NCI-H1417 (cell line): ENCODE measurements at regions not wholly inside any gene's neighbourhood (a gene's known extent, or its start where the extent isn't known, plus 50 kb on each side); places are given as distances from the start of the nearest gene placed in this dataset.
"Not testable (repeated sequence)": the region's sequence is repeated elsewhere in the genome, so short reads cannot be mapped to it uniquely, and the experiment has no call there.

Experiments
- DNase-seq, 3 experiments: peaks; one replicate each; lab custom pipeline; 2025; lab: John Stamatoyannopoulos, UW

DNA sequence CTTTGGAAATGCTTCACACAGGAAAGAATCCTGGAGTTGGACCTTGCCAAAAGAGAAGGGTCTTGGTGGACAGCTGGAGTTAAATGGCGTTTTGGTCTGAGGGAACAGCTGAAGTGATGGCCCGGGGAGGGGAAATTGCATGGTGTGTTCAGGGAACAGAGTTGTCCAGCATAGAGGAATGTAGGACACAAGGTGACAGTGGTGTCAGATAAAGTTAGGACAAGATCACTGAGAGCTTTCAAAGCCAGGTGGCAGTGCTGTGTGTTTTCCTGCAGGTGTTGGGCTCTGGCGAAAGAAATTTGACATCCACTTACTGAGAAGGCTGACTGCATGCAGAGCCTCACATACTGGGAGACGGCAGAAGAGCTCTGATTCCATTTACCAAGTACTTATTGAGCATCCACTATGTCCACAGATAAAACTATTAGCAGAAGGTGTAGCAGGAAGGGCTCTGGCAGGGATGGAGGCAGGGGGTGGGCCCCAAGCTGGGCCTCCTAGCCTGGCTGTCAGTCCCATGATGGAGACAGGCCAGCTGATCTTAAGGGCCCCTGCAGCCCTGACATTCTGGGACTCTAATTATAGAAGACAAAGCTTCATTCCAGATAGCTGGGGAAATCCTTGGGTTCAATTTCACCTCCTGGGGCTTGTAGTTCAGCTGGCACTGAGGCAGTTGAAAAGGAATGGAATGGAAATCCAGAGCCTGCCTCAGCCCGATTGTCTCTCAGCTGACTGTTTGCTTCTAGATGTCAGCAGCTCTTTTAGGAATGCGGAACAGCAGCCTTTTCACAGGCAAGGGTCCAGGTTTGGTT lies 150.2 kb upstream of the MAMLD1 start:
- DNase-seq = no peak

DNA sequence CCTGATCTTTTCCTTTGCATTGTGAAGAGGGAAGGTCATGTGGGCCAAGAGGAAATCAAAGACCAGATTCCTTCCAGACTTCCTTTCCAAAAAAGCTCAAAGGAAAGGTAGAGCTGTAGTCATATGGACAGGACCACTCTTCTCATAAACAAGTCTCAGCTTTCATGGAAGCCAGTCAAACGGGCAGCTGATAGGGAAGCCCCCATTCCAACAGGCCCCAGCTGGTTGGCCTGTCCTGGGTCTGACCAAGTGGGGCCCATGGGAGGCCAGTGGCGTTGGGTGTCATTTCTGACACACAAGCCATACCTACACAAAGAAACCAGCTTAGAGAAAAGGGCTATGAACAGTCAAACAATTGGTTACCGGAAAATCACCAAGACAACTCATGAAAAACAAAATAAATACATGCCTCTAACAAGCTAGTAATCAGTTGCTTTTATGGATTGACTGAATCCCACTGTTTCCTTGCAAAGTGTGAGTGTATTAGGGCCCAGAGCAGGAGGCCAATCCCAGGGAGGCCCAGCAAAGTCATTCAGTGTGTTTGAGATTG lies 149.6 kb upstream of the MAMLD1 start:
- DNase-seq = no peak

DNA sequence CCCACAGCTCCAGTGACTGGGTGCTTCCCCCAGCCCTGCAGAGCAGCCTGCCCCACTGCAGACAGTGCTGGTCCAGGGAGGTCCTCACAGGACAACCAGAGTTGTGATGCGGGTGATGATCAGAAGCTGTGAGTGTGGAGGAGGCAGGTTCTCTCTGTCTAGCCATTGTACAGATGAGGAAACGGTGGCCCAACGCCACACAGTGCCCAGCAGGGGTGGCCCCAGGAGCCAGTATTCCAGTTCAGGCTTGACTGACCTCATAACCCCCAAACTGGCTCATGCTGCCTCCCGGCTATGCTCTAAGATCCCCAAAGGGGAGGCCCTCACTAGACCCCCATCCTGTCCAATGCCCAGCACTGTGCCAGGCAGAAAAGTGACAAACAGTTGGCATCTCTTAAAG lies 147.1 kb upstream of the MAMLD1 start:
- not testable (repeated sequence) for DNase-seq

DNA sequence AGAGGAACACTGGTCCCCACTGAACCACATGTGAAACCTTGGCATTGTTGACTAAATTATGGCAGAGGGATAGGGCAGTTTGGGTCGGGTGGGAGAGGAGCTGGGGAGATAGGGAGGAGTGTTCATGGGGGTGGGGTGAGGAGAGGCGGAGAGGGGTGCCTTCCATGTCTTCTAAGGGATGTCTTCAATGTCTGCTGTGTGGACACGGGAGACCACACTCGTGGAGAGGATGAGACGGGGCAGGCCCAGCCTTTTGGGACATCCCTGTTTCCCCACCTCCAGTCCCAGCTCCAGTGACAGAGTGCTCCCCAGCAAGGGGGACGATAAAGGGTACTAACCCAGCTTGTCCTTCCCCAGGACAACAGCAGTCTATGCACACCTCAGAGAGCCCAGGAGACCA lies 146.4 kb upstream of the MAMLD1 start:
- no peak for DNase-seq

DNA sequence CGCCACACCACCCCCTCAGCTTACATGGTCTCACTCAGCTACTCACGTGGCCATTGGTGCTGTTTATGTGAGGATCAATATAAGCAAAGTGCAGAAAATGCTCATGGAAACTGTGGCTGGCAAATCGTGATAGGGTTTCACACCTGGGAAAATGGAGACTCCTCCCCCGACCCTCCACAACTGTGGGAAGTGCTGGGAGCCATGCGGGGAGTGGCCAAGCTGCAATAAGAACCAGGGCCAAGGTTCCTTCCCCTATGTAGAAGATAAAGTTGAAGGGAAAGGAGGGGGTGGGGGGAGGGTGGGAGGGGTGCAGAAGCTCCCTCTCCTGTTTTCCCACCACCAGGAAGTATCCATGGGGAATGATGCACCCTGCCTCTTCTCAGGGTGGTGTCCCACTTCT lies 145.5 kb upstream of the MAMLD1 start:
- DNase-seq = no peak

DNA sequence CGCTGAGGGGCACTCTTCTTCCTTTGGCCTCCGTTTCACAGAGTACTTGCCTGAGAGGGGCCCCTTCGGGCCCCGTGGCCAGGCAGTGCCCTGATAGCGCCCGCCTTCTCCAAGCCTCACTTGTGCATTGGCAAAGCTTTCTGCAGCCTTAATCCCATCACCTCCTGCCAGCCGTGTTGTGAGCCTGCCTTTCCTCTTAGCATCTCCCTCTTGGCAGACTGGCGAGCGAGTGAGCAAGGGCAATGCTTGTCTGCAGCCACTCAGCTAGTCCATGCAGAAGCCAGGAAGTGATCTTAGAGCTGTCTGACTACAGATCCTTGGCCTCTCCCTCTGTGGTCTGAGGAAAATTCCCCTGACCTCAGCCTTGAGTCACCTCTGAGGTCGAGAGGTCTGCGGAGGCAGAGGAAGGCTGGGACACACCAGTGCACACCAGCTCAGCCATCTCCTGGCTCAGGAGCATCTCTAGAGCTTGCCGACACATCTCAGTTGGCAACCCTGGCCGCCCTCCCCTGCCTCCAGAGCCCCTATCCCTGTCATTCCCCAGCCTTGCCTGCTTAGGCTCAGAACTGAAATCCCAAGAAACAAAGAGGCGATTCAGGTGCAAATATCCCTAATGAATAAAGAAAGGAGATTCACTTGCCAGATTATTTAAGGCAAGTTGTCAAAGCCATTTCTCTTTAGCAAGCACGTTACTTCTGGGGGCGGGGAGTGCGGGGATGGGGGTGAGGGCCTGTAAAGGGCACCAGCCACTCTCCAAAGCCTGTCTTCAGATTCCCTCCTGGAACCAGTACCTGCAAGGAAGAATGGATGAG lies 143.5 kb upstream of the MAMLD1 start:
- no peak for DNase-seq

DNA sequence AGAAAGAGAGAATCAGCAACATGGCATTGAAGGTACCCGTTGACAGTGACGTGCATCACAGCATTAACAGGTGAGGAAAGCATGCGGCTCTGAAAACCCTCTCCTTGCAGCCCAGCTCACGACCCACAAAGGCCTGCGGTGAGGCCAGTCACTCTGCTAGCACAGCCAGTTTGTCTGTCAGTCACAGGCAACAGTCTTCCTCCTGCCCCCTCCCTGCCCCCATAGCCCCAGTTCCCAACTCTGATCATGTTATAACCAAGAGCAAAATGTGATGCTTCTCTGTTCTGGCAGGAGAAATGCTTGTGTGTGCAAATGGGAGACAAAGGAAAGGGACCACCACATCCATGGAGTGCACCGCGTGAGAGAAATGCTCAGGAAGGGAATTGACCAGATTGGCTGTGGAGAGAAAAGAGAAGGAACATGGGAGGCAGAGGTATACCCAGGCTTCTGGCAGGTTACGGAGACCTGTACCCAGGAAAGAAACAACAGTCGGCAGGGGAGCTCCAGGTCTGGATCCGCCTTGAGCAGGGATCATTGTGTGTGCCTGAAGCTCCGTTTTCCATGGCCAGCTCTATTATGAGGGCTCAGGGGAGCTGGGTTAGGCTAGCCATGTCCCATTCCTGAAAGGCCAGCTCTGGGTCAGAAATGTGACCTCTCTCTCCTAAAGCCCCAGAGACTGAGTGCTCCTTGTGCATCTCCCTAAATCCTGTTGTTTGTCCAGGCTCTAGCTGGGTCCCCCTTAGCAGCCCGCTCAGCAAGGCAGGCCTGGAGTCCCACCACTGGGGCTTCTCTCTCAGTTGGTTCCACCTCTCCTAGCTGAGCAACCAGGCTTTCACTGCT lies 139.7 kb upstream of the MAMLD1 start:
- DNase-seq = no peak

DNA sequence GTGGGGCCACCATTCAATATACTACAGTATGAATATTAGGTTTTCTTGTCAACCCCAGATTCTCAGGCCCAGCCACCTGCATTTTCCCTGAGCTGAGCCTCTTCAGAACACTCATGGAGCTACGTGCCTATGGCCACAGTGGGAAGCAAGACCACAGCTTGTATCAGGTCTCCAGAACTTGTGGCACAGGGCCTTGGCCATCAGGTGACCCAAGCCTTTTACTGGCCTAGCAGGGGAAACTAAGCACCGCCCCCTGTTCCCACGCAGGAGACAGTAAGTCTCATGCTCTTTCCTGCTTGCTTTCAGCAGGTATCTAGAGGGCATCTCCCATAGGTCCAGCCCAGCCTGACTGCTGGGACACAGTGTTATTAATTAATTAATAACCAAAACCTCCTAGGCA lies 138.4 kb upstream of the MAMLD1 start:
- DNase-seq = peak in 1 of 3 experiments; percentile 13

DNA sequence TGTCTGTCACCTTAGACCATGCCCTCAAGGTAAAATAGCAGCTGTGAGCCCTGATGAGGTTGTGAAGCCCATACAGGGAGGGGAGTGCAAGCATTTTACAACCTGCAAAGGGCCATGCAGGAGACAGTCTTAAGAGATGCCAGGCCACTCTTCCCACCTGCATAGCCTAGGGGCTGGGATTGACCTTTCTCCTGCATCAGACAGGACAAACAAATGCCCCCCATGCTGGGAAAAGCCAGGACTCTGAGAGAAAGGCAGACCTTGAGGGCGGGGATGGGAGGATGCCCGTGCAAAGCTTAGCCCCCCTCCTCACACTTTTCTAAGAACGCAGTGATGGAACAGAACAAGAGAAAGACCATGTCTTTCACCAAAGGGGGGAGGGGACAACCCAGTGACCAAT lies 137.9 kb upstream of the MAMLD1 start:
- no peak for DNase-seq

DNA sequence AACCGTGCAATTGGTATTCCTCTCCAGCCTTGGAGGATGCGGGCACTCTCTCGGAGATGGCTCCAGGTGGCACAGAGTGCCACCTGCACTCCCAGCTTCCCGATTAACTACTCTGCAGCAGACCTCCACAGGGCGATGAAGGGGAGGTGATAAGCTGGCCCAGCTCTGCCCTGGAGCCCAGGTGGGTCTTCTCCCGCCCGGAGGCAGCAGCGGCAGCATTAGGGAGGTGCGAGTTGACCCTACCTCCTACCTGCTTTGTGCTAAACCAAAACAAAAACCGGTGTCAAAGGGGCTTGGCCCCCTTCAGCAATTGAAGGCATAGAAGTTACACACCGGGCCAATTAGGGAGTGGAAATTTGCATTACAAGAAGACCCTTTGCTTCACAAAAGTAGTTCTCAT lies 137.4 kb upstream of the MAMLD1 start:
- DNase-seq = no peak

DNA sequence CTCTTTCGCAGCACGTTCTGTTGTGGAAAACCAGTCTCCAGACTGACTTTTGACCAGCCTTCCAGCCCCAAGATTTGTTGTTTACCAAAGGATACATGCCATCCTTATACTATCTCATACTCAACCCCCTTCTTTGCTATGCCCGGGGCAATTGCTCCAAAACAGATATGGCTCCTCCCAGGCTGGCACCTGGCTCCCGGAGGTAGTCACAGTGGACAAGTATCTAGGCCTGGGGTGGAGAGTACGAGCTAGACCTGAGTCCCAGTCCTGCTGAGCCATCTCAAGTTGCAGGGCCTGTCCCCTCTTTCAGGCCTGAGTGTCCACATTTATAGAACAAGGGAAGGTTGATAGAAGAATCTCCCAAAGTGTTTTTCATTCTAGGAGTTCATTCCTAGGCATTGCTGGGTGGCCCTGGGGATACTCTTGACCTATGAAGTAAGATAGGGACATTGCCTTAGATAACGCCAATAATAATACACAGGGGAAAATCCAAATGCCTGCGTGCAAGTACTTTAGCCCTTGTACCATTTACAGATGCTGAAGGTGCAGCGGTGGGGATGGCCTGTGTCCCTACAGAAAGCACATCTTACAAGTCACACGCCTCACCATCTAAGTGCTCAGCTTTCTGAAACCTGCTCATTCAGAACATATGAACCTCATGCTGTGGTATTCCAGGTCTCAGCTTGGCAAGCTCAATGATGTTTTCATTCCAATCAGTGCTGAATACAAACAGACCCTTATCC lies 136.7 kb upstream of the MAMLD1 start:
- DNase-seq = no peak

DNA sequence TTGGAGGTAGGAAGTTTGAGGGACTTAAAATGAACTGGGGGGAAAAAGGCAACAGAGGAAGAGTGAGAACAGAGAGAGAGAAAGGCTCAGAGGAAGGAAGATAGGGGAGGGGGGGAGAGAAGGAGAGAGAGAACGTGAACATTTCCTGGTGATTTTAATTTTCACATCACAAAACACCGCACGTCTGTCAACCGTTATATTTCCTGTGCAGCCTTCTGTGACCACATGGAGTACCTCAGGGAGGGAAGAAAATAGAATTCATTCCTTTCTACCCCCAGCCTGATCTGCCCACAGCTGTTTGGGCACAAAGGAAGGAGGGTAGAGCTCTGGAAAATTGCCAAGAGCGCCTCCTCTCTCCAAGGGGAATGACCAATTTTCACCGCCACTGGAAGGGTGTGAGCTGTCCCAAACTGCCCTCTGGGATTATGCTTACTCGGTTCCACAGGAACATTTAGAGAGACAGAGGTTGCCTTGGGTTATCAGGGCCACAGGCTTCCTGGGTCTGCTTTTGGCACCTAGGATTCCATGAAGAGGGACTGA lies 135.7 kb upstream of the MAMLD1 start:
- no peak for DNase-seq

DNA sequence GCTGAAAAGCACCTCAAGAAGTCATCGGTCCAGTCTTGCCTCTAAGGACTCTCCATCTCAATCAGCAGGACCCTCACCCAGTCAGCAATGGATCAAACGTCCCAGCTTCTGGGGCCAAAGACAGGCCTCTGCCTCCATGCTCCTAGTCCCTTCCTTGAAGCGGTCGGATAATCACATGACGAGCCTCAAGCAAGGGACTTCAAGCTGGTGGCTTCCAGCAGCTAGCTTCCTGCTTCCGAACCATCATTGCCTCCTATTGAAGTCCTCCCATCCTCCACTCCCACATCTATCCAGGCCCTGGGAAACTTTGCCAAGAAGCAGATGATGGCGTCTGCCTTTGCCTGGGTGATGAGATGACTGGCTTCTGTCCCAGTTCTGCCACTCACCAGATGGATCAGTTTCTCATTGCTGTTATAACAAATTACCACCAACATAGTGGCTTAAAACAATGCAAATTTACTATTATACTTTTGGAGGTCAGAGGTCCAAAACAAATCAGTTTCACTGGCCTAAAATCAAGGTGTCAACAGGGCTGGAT lies 135.2 kb upstream of the MAMLD1 start:
- DNase-seq = no peak

DNA sequence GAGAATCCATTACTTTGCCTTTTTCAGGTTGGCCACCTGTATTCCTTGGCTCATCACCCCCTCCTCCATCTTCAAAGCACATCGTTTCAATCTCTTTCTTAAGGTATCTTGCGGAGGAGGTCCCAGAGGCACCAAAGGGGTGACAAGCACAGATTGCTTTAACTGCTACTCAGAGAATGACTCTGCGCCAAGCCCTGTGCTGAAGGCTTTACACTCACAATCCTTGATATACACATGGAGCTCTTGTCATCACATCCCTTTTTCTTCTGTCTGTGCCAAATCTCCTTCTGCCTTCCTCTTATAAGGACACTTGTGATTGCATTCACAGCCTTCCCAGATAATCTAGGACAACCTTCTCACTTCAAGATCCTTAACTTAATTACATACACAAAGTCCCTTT lies 134.7 kb upstream of the MAMLD1 start:
- DNase-seq = no peak

DNA sequence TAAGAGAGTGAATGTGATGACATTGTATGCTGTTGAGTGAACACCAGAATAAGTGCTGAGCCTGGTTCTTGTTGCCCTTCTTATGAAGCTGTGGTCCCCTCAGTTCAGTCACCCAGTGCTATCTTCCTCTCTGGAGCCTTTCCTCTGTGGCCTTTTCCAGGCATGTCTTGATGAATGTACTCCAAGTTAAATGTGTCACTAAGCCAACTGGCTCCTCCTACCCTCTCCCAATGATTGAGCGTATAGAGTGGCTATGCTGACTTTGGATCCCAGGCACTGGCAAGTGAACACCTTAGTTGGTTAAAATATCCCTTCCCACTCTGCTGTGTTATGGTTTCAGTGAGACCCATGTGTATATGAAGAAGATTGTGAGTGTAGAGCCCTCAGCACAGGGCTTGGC lies 134.1 kb upstream of the MAMLD1 start:
- DNase-seq = no peak

DNA sequence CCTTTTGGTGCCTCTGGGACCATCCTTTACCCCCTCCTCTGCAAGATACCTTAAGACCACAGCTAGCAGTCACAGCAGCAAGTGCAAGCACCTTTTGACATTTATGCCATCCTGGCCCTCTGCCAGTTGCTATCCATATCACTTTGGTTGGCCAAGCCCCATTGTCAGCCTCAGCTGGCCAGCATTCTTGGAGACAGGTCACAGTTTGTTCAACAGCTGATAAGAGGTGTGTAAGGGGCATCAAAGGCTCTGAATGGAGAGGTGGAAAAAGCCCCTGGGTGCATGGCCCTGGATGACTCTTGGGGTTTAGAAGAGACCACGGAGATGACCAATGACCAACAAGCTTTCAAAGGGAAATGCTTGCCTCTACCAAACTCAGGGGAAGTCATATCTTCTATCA lies 133.6 kb upstream of the MAMLD1 start:
- no peak for DNase-seq

DNA sequence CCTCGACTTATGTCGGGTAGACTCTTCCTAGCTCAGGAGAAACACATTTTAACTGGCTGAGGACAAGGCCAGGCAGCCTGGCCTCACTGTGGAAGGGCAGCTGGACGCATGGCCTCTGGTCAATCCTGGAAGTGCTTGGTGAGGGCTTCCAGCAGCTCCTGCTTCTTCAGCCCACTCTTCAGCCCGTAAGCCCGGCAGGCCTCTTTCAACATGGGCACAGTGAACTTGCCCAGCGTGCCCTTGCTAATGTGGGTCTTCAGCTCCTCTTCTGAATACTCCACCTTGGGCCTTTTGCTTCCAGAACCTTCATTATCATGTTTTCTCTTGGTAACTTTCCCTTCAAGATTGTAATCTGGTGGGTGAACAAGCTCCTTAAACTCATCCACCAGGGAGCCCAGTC lies 132.2 kb upstream of the MAMLD1 start:
- DNase-seq = not testable (repeated sequence)

DNA sequence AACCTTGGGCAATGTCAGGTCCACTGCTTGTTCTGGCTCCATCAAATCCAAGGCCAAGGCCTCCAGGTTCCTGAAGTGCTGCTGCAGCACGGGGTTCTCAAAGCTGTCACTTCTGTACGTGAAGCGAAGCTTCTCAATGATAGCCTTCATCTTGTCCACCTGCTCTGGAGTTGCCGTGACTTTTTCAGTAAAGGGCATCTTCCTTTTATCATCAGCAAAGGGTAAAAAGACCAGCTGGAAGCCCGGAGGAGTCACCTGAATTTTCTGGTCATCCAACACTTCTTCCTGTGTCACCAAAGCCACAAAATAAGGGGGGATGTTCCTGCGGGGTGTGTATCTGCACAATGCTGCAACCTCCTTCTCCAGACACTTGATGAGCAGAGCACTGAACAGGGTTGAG lies 131.7 kb upstream of the MAMLD1 start:
- not testable (repeated sequence) for DNase-seq

DNA sequence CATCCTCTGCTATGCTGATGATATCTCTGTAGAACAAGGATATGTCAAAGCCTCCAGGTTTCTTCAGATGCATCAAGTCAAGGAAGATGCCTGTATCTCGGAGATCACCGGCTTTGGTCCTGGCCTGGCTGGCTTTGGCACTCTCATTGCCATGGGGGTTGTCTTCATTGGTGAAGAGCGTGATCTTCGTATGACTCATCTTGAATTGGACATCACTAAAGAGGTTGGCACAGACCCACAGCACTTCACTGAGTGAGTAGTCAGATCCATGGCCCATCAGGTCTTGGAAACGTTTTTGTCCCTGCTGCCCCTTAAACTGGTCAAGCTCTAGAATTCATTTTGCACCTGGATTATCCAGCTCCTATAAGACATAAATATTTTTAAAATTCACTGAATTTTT lies 130.9 kb upstream of the MAMLD1 start:
- not testable (repeated sequence) for DNase-seq

DNA sequence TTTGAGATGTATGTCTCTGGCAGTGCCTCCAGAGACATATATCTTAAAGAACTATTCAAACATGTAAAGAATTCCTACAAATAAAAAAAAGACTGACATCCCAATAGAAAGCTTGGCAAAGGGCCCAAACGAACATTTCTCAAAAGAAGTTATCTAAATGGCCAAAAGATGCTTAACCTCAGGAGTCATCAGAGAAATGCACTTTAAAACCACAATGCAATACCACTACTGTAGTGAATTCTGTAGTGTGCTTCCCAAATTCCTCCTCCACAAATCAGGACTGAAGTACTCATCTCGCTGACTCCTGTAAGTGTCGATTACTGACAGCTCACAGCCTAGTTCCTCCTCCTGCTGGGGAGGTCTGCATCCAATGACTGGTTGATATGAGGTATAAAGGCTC lies 129.0 kb upstream of the MAMLD1 start:
- DNase-seq = no peak

DNA sequence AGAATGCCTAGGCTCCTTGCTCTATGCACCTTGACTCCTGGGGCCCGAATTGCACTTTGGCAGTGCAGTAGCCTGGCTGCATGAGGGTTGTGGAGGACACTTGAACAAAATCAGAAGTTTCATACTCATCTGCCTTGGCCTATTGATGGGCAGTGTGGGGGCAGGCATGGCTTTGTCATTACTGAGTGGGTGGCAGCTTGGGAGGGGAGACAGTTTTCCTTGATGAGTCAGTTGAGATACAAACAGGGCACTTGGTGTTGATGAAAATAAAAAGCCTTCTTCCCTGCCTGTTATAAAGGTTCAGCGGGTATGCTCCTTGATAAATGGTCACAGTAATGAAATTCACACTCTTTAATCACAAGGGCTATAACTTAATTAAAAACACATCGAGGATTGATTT lies 126.8 kb upstream of the MAMLD1 start:
- DNase-seq = no peak
